Right lobe of liver (tissue), 6 donors: ENCODE measurements at regions not wholly inside any gene's neighbourhood (a gene's known extent, or its start where the extent isn't known, plus 50 kb on each side); places are given as distances from the start of the nearest gene placed in this dataset.

Experiments used
- ATAC-seq, 4 donors: fragments of 200-7000 bp; cut with Tn5 transposase; one replicate each; pipeline ENCODE4 v1.9.1; 2020; ENCODE audit warnings: mild to moderate bottlenecking in 4 of 4, moderate library complexity in 4 of 4
- DNase-seq, 3 donors: peaks; one replicate each; pipeline ENCODE4 v3.0.0-alpha.2; 2020
- H3K27ac ChIP-seq, 3 donors: fragments of 200-600 bp; one replicate each; pipeline ENCODE4 v1.8.0; 2022
- H3K27me3 ChIP-seq, 2 donors: fragments of 200-600 bp; one replicate each; pipeline ENCODE4 v1.8.0; 2022
- H3K36me3 ChIP-seq, 4 donors: fragments of 200-600 bp; sonication (generic) in 1 of 4; one replicate each; pipeline versions ENCODE4 v1.5.1 to v1.8.0; 2017 to 2022; ENCODE audit warnings: control low read depth in 1 of 4
- H3K4me1 ChIP-seq, 4 donors: fragments of 200-600 bp; sonication (generic) in 1 of 4; one replicate each; pipeline versions ENCODE4 v1.5.1 to v1.8.0; 2017 to 2022; ENCODE audit warnings: control low read depth in 1 of 4
- H3K4me3 ChIP-seq, 3 donors: fragments of 200-600 bp; one replicate each; pipeline ENCODE4 v1.8.0; 2022
- H3K9me3 ChIP-seq, 4 donors: fragments of 200-600 bp; sonication (generic) in 1 of 4; one replicate each; pipeline versions ENCODE4 v1.5.1 to v1.8.0; 2017 to 2022; ENCODE audit warnings: control low read depth in 1 of 4
- CTCF ChIP-seq, 4 donors: fragments of 200-600 bp in 3 of 4; fragments of 450-650 bp in 1 of 4; IDR thresholded peaks; one replicate each; pipeline versions ENCODE4 v1.5.1 to v1.8.0; 2016 to 2022; ENCODE audit warnings: antibody characterized with exemption in 4 of 4, mild to moderate bottlenecking in 2 of 4
- POLR2A ChIP-seq: fragments of 450-650 bp; IDR thresholded peaks from one replicate; pipeline ENCODE4 v1.6.1; 2017; ENCODE audit warnings: antibody characterized with exemption, mild to moderate bottlenecking
- WGBS: methylation state at CpG from one replicate; pipeline ENCODE4 v1.1.6; 2018; ENCODE audit warnings: low coverage, low lambda C conversion rate; ENCODE audit not compliant: insufficient coverage; ENCODE audit errors: missing lambda C conversion rate; 5-methylcytosine and 5-hydroxymethylcytosine counted together
- intact Hi-C, 2 donors: fragments of 100-400 bp; cut with DNase I; formaldehyde crosslinking; loops; one replicate each; pipeline versions ENCODE4 v1.11.2 to v1.14.1; 2022
- donor health status: DM: no; HTN: yes; CAD: no.
- donor health status: DM: no; HTN: no; CAD: no.
- donor health status: DM: no; HTN: no; CAD: no.
- donor health status: DM: no; HTN: yes; CAD: no.
- donor health status: DM: no; HTN: yes; CAD: no.

- 69% methylated on average over 6 of the region's 6 CpGs for WGBS
- no peak for ATAC-seq
- no peak for TF ChIP-seq POLR2A
- no peak for TF ChIP-seq CTCF (IDR thresholded peaks at IDR 0.05)
- no peak overlapping the region for H3K4me3 ChIP-seq
- H3K27ac ChIP-seq = no peak overlapping the region
- no peaks in the 10 kb centered on the region for H3K9me3 ChIP-seq
- no peaks in the 10 kb centered on the region for H3K36me3 ChIP-seq
- H3K4me1 ChIP-seq = no peaks in the 10 kb centered on the region
- H3K27me3 ChIP-seq = no peaks in the 10 kb centered on the region
- no peak for DNase-seq
- intact Hi-C loops = no loop called here
Observed at GRCh38 chr1:116819081-116819480, 64.9 kb downstream of the CD2 start.

DNA sequence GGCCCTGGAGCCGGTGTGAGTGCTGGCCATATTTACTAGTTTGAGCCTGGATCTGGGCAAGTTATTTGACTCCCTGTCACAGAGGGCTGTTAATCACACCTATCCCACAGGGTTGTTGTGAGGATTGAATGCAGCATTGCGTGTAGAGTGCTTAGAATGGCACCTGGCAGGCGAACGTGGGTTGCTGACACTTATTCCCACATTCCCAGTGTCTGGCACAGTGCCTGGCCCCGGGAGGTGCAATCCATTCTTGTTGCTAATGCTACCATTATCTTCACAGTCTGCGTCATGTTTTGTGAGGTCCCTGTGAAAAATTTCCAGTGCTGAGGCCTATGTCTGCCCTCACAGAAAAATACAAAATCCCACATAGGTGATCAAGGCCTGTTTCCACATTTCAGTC is 66.1 kb downstream of the CD2 start:
- peak in 1 of 4 donors; percentile 28 for ATAC-seq
- peak in 2 of 3 donors; percentile 24 to 50 for DNase-seq
- H3K27ac ChIP-seq = no peak overlapping the region
- no peaks in the 10 kb centered on the region for H3K36me3 ChIP-seq
- H3K27me3 ChIP-seq = no peaks in the 10 kb centered on the region
- intact Hi-C loops = no loop called here
- TF ChIP-seq POLR2A = no peak
- TF ChIP-seq CTCF (IDR thresholded peaks at IDR 0.05) = no peak
- WGBS = 78% methylated on average over 4 of the region's 6 CpGs
- H3K4me1 ChIP-seq = no peaks in the 10 kb centered on the region
- no peaks in the 10 kb centered on the region for H3K9me3 ChIP-seq
- no peak overlapping the region for H3K4me3 ChIP-seq

GRCh38 chr1:116821763-116822162 is 67.5 kb downstream of the CD2 start:
- Histone ChIP-seq H3K4me1 (no peaks in the 10 kb centered on the region), H3K4me3 (no peak overlapping the region), H3K27me3 (no peaks in the 10 kb centered on the region), H3K27ac (no peak overlapping the region), H3K9me3 (no peaks in the 10 kb centered on the region), H3K36me3 (no peaks in the 10 kb centered on the region)
- TF ChIP-seq POLR2A (no peak), CTCF (IDR thresholded peaks at IDR 0.05) (no peak)
- ATAC-seq (no peak), DNase-seq (no peak)
- intact Hi-C loops = no loop called here
- WGBS = 74% methylated on average over 2 of the region's 2 CpGs

- DNase-seq = no peak
- H3K27me3 ChIP-seq = no peaks in the 10 kb centered on the region
- H3K9me3 ChIP-seq = no peaks in the 10 kb centered on the region
- no peak for ATAC-seq
- WGBS = 80% methylated on average over 4 of the region's 5 CpGs
- H3K36me3 ChIP-seq = no peaks in the 10 kb centered on the region
- intact Hi-C loops = no loop called here
- TF ChIP-seq CTCF (IDR thresholded peaks at IDR 0.05) = no peak
- no peak for TF ChIP-seq POLR2A
- no peak overlapping the region for H3K27ac ChIP-seq
- H3K4me1 ChIP-seq = no peaks in the 10 kb centered on the region
- H3K4me3 ChIP-seq = no peak overlapping the region
Observed at GRCh38 chr1:116824631-116825206, 70.5 kb downstream of the CD2 start.
